ELF-1 (cell line): ENCODE measurements at regions not wholly inside any gene's neighbourhood (a gene's known extent, or its start where the extent isn't known, plus 50 kb on each side); places are given as distances from the start of the nearest gene placed in this dataset.
A peak's percentile ranks its signal among the peaks of the same experiment; 100 is the strongest.

Experiments
- DNase-seq: peaks from one replicate; pipeline ENCODE4 v3.0.0-alpha.2; 2016; ENCODE audit warnings: low read depth, low spot score

DNA sequence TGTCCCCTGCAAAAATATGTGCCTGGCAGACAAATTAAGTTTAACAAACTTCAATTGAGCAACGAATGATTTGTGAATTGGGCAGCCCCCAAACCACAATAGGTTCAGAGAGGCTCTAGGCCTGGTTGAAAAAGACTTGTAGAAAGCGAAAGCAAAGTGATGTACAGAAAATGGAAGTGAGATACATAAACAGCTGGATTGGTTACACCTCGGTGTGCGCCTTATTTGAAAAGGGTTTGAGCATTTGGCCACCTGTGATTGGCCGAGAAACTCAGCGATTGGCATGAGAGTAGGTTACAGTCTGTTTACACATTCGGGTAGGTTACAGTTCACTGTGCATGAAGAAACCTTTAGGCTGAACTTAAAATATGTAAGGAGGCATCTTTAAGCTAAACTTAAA lies 136.9 kb downstream of the CD83 start:
- no peak for DNase-seq

DNA sequence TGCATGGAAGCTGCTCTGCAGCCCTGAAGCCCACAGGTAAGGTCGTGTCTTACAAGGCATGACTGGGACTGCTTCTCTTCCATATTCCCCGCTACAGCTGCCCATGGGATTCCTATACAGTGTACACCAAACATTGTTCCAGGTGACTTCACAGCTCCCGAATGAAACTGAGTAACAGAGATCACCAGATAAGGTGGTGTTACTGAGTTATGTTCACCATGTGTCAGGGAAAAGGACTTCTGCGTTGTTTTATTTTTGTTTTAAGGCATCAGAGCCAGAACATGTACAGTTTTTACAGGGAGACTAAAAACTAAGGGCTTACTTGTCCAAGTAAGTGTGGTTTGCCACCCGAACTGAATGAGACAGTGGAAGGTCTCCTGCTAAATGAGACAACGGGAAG lies 138.3 kb downstream of the CD83 start:
- no peak for DNase-seq

DNA sequence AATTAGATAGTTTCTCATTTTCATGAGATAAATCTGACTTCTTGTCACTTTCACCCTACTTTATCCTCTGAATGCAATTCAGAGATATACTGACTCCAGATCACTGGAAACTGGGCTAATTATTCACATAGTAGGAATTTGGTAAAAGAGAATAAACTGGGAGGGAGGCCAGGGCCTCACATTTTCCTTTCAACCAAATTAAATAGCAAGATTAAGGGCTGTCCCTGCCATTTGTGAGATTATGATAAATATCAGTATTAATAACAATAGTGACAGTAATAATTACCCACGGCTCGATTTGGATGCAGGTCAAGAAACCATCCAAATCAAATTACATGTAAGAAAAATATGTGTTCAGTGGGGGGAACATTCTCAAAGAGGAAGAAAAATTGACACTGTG lies 140.5 kb downstream of the CD83 start:
- DNase-seq, result no peak

DNA sequence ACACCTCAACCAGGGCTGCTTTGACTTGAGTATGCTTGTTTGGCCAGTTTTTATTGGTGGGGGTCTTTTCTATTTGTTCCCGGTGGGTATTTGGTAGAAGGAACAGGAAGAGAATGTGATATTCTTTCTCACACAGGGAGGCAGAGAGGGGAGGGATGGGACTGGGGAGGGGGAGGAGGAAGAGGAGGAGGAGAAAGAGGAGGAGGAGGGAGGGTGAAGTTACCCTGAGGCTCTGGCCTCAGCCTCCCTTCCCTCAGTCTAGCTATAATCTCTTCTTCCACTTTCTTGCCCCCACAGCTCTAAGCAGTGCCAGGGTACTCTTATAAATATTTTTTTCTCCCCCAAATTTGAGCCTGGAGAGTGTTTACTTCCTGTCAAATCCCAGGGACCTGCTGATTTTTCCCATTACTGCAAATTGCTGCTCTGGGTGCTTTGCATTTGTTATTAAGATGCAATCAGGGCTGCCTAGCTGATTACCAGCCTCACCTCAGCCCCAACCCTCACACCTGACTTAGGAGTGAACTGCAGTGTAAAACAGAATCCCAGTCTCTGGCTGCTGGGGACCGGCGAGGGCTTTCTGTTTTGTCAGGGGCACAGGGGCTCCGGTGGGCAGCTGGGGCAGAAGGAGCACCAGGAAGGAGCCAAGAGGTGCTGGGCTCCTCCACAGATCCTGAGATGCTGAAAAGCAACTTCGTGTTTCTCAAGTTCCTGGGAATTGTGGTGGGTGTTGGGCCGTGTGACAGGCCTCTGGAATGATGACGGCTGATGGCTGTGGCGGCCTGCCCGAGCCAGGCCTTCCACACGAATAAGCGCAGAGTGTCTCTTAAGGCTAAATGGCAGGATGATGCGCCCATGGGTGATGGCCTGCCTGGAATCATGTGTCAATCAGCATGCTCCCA lies 141.4 kb downstream of the CD83 start:
- no peak for DNase-seq

DNA sequence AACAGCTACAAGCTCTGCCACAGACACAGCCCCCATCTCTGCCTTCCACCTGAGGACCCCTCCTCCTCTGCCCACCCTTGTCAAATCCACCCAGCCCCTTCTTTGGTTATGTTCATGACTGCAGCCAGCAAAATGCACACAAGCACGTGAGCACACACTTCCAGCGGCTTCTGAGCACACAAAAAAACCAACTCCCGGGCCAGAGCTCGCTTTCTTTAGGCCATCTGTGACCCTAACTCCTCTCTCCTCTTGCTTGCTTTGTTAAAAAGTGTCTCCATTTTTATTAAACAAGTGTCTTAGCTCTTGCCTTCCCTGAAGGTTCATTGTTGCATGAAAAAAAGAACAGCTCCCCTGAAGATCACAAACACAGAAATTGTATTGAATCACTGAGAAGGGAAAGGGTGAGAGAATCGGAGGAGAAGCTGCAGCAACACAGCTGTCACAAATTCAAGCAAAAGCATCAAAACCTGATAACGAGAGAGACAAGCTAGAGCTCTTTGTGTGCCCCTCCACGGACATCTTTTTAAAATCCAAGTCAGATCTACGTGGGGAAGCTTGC lies 142.1 kb downstream of the CD83 start:
- no peak for DNase-seq

DNA sequence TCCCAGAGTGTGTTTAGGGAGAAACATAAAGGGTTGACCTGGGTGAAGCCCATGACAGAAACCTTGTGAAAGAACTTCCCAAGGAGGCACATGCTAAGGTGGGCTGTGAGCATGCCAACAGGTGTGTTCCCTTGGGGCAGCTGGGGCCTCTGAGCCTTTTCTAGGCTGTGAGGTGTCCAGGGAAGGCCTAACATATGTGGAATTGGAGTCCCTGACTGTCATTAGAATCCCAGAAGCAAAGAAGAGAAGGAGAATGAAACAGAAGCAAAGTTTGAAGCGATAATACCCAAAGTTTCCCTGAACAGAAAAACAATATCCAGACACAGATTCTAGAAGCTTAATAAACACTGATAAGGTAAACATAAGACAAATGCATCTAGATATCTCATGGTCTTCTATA lies 143.3 kb downstream of the CD83 start:
- DNase-seq, result no peak

DNA sequence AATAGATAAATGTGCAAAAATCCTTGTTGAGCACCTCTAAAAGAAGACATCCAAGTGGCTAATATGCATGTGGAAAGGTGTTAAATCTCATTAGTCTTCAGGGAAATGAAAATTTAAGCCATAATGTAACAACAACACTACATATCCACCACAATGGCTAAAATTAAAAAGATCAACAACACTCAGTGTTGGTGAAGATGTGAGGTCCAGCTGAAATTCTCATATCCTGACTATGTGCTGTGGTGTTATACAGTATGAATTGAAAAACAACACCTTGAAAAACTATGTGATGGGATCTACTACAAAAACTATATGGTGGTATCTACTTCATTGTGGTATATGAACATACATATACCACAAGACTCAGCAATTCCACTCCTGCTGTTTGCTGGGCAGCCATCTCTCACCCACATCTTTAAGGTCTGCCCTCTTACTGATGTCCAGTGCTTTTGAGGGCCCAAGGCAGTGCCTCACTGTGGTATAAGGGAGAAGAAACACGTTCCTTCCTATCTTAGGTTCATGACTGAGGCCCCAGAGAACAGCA lies 146.4 kb downstream of the CD83 start:
- DNase-seq, result no peak

DNA sequence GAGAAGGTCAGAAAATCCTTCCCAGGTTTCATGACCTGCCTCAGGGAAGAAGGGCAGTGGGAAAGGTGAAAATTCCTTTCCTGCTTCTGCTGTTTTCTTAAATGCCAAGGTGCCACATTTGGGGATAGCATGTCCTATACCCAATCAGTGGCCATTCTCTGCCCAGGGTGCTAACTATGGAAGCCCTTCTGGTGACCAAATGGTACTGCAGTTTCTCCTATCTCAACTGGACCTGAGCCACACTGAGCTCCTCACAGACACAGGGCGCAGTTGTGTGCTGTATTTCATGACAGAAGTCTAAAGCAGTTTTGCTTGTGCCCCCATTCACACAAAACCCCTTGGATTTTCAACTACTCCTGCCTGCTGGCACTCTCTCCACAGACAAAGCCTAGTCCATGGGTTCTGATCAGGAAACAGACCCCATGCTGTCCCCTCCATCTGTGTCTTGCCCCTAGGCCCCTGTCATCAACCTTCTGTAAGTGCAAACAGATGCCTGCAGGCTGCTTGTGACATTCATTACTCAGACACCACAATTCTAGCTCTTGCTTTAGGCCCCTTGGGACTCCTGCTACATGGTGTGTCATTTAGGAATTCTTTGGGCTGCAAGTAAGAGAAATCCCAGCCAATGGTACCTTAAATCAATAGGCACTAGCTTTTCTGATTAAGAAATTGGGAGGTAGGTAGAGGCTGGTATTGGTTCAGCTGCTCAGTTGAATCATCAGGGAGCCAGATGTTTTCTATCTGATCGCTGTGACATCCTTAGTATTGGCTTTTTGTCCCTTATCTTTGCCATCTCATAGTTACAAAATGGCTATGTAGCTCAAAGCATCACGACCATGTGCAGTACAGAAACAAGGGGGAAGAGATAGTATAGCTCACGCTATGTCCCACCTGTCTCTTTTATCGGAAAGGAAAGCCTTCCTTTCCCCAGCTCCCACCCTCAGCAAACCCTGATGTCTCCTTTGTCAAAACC lies 147.8 kb downstream of the CD83 start:
- peak; percentile 72 for DNase-seq

DNA sequence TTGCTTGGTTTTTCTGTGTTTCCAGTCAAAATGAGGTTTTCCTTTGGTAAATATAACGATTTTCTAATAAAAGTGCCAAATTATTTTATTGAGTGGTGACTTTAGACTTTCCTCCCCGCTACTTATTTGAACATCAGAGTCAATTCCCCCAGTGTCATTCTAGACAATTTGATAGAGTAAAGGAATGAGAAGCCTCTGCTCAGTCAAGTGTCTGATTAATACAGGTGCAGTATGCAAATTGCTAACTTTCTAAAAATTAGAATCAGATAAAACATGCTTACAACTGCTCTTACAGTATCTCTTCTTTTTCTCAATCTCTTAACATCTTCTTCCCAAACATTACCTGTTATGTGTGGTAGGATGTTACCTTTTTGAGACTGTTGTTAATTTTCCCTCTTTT lies 148.7 kb downstream of the CD83 start:
- no peak for DNase-seq

DNA sequence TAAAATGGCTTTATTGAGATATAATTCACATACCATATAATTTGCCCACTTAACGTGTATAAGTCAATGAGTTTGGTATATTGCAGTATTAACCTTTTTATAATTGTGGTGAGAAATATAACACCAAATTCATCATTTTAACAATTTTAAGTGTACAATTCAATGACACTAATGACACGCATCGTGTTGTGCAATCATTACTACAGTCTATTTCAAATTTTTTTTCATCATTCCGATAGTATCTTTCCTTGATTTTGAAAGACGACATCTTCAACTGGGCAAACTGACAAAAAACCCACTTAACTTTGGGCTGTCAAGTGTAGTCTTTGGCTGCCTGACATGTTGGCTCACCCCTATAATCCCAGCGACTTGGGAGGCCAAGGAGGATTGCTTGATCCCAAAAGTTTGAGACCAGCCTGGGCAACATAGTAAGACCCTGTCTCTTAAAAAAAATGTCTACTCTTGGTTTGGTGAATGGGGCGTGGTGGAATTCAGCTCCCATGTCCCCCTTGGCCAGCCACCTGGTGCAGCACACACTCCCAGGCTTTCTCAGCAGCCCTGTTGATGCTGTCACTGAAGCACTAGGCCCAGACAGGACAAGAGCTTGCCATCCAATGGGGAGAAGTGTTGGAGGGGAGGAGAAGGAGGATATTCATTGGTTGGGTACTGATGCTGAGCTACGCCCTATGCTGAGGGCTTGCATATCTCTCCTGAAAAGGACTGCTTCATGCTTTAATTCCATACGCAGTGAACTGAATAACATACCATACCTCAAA lies 150.5 kb downstream of the CD83 start:
- no peak for DNase-seq

DNA sequence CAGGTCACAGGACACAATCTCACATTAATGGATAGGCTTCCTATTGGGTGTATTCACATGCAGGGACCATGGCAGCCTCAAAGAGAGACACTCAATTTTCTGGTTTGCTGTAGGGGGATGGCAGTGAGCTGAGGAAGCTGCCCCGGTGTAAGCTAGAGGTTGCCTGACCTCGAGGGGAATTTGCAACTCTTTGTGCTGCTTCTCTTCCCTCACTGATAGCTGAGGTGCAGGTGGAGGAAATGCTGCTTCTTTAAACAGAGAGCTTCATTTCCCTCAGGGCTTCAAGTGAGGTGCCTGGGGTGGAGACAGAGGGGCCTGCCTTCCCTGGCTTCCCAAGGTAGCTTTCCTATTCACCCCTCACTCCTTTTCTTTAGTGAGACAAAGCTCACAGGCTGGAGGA lies 151.9 kb downstream of the CD83 start:
- no peak for DNase-seq

DNA sequence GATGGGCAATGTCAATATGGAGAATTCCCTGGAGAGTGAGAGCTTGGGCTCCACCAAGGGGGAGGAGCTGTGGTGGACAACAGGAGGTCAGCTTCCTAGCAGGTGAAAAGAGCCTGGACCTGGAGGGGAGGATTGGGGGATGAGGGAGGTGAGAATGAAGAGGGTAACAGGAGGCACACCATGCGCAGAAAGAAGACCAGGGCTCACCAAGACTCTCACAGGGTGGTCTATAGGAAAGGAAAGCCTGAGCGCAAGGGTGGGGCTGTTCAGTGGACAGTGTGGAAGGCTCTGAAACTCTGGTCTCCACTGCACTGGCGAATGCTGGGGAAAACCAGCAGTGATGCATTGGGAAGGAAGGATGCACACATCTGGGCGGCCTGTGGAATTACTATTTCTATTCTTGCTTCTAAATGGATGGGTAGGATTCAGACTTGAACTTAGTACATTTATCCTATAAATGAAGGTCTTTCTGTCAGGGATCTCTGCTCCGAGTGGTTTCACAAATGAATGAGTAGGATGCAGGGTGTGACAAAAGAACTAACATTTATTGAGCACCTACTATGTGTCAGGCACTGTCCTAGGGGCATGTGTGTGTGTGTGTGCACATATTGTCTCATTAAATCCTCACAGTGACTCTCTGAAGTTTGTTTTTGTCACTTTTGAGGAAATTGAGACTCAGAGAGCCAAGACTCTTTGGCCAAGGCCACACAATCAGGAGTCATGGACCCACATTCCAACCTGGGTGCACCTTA lies 152.7 kb downstream of the CD83 start:
- DNase-seq, result no peak

DNA sequence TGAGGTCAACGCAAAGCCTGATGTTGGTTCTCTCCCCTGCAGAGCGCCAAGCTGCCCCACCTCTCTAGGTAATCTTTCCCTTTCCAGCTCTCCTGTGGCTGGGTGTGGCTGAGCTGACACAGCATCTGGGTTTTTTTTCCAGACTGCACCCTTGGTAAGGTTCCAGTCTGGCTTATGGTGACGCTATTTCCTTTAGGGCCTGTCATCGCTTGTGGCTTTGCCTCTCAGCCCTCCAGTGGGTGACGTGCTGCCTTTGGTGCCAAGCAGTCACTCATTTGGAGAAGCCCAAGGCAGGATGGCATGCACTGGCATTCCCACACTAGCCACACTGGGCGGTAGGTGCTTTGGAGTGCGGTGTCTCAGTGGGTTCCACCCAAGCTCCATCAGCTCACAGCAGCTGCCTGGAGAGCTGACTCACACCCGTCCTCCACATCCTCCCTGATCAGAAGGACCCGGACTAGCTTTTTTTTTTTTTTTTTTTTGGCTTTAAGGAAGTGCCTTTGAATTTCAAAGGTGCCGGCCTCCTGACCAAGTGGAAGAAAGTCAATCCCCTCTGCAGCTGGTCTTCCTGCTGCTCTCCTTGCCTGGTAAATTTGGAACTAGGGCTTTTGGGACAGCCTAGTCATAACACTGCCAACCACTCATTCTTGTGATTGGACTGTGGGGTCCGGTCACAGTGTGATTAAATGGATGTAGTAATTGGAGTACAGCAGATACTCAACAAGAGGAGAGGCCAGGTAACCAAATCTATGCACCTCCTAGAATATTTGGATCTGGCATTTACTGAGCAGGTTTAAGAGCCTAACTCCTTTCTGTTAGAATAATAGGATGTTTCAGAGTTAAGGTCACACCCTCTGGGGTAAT lies 153.6 kb downstream of the CD83 start:
- DNase-seq, result no peak

DNA sequence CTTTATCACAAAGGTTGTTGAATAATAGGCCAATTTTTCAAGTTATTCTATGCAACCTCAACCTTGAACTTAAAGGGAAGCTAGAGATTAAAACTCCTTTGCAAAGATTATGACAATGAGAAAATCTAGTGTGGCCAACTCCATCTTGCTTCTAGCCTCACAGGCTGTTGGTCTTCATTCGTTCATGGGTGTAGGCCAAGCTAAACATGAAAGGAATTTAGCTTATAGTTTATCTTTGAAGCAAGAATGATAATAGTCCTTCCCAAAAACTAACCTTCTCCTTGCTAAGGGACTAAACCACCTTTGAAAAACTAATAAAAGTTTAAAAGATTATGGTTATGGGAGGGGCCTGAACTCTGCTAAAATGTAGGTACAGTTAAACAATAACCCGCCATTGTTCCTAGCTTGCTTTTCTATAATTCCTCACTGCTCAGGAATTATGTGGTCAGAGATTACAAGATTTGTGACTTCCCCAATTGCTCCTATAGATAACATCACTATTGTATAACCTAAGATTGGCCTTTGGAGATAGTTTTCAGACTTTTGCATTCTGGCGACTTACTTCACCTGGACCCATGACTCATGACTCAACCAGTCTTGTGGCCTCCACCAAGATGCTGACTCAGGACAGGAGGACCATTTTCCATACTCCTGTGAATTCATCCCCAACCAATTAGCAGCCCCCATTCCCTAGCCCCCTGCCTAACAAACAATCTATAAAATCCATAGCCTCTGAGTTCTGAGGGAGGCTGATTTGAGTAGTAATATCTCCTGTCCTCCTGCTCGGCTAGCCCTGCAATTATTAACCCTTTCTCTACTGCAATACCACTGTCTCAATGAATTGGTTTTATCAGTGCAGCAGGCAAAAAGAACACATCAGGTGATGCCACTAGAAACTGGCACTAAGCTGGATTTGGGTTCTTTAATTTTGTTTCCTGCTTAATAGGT lies 154.5 kb downstream of the CD83 start:
- DNase-seq, result no peak

DNA sequence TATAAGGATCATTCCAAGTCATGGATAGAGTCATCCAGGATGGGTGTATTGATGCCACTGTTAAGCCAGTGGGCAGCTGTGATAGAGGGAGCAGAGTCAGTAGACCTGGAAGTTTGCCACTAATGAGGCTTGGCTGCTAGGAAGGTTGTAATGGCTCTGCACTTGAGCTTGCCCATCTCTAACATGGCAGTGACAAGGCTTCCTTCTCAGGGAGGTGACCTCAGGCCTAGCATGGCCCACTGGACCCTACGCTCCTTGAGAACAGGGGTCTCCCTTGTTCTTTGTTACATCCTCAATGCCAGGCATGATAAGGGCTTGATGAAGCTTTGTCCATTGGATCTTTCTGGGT lies 155.1 kb downstream of the CD83 start:
- DNase-seq, result no peak

DNA sequence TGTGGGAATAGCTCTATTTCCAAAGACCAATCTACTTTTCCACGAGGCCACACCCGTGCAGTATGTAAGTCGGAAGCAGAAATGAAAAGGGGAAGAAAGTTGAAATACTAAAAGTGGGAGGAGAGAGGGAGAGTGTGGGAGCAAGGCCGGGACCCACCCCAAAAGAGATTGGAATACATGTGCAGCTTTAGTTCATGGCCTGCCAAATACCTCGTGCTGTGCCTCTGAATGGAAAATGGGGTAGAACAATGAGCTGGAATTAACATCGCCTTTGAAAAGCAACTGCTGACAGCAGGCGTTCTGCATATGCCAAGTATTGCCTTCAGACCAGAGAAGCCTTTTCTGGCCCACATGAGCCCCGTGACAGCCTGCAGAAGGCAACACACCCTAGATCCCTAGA lies 155.6 kb downstream of the CD83 start:
- peak; percentile 51 for DNase-seq

DNA sequence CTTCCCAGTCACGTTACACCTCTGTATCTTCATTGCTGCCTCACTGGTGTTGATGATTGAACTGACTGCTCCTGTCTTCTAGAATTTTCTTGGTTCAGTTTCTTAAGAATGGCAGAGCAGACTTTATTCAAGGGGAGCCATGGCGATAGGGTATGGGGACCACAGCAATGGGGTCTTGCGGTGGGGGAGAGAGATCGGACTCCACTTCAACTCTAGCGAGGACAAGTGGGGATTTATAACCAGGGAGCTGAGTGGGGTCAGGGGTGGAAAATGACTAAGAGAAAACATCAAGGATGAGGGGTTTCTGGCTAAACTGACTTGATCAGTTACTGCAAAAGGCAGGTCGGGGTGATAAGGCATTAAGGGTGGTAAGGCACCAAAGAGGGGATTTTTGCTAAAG lies 156.4 kb downstream of the CD83 start:
- no peak for DNase-seq
